Prostate gland (tissue), 2 donors: ENCODE measurements at regions not wholly inside any gene's neighbourhood (a gene's known extent, or its start where the extent isn't known, plus 50 kb on each side); places are given as distances from the start of the nearest gene placed in this dataset.

Source experiments
- POLR2A ChIP-seq: fragments of 450-650 bp; IDR thresholded peaks from one replicate; pipeline ENCODE4 v1.6.1; 2016; ENCODE audit warnings: antibody characterized with exemption, mild to moderate bottlenecking
- TF ChIP-seq, protein P1 (sequence below), 4 experiments: fragments of 200-600 bp in 2 of 4; fragments of 450-650 bp in 2 of 4; sonication (generic) in 2 of 4; IDR thresholded peaks; 1 replicate in 3 of 4; 2 replicates in 1 of 4; pipeline ENCODE4 v1.5.1; 2016 to 2019; ENCODE audit warnings: antibody characterized with exemption in 4 of 4, mild to moderate bottlenecking in 2 of 4, moderate library complexity in 2 of 4

DNA sequence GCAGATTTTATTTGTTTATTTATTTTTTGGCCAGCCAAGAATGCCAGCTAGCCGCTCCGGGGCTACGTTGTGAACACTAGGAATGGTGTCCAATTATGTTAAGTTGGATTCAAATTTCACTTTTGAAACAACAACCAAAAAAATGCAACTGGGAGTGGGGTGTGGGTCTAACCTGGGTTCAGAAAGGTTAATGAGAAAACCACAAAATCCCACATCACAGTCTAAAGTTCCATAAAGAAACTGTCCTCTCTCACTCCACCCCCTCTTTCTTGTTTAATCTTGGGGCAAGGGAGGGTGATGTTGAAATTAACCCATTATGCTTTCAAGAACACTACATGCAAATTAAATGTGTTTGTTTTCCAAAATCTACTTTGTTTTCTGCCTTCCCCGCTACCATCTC, 77.2 kb downstream of the LINC00237 start:
- TF ChIP-seq, protein P1, sequence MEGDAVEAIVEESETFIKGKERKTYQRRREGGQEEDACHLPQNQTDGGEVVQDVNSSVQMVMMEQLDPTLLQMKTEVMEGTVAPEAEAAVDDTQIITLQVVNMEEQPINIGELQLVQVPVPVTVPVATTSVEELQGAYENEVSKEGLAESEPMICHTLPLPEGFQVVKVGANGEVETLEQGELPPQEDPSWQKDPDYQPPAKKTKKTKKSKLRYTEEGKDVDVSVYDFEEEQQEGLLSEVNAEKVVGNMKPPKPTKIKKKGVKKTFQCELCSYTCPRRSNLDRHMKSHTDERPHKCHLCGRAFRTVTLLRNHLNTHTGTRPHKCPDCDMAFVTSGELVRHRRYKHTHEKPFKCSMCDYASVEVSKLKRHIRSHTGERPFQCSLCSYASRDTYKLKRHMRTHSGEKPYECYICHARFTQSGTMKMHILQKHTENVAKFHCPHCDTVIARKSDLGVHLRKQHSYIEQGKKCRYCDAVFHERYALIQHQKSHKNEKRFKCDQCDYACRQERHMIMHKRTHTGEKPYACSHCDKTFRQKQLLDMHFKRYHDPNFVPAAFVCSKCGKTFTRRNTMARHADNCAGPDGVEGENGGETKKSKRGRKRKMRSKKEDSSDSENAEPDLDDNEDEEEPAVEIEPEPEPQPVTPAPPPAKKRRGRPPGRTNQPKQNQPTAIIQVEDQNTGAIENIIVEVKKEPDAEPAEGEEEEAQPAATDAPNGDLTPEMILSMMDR (IDR thresholded peaks at IDR 0.05), result no peak
- no peak for TF ChIP-seq POLR2A
